ENCODE measurements at regions not wholly inside any gene's neighbourhood (a gene's known extent, or its start where the extent isn't known, plus 50 kb on each side); places are given as distances from the start of the nearest gene placed in this dataset. TPM values are rescaled to one million over a fixed set of nuclear protein-coding genes. Genes with fewer than 3 reads are reported as not detected.

Small RNA genes in the stretch of these regions (small RNA-seq; reads per million reads assigned to genes)
- gene AC098590.2 (not detected), gene RN7SL193P (not detected)
